Activated CD4-positive, alpha-beta T cell treated with anti-CD3 and anti-CD28 coated beads, Interleukin-2, amount 50 U/mL, for 16 hours (primary cell): ENCODE measurements at regions not wholly inside any gene's neighbourhood (a gene's known extent, or its start where the extent isn't known, plus 50 kb on each side); places are given as distances from the start of the nearest gene placed in this dataset.
"Not testable (repeated sequence)": the region's sequence is repeated elsewhere in the genome, so short reads cannot be mapped to it uniquely, and the experiment has no call there.

ENCODE experiments used
- DNase-seq: peaks from one replicate; pipeline ENCODE4 v3.0.0-alpha.2; 2020

DNA sequence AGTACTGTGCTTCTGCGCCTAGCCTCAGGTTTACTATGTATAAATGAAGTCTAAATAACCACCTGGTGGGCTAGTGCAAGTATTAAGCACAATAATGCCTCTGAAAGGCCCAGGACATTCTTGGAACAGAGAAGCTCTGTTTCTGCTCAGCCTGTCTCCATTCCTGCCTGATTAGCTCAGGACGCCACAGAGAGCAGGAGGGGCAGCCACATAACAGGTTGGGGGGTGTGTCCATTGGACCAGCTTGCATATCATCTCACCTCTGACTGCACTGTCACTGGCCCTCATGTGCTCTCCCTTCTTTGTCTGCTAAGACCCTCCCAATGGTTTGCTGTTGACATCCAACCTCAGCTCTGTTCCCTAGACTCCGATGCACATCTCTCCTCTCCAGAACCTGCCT, 52.8 kb upstream of the IKZF1 start:
- DNase-seq, result no peak

DNA sequence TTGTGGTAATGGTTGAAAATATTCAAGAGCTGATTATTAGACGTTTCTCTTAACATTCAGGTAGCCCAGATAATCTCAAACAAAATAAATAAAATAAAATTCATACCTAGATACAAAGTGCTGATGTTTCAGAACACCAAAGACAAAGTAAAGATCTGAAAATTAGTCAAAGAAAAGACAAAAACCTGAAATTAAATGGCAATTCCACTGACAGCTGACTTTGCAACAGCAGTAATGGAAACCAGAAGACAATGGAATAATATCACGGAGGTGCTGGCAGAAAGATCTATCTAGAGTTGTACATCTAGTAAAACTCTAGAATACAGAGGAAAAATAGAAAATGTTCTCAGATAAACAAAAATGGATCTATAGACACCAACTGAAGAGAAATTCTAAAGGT, 58.0 kb upstream of the IKZF1 start:
- DNase-seq, result no peak

DNA sequence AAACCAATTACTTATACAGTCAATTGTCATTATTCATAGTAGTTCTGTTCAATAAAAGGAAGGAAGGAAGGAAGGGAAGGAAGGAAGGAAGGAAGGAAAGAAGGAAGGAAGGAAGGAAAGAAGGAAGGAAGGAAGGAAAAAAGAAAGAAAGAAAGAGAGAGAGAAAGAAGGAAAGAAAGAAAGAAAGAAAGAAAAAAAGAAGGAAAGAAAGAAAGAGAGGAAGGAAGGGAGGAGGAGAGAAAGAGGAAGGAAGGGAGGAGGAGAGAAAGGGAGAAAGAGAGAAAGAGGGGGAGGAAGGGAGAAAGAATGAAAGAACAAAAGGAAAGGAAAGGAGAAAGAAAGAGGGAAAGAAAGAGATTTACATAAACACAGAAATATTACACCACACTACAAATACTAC, 62.4 kb upstream of the IKZF1 start:
- not testable (repeated sequence) for DNase-seq

DNA sequence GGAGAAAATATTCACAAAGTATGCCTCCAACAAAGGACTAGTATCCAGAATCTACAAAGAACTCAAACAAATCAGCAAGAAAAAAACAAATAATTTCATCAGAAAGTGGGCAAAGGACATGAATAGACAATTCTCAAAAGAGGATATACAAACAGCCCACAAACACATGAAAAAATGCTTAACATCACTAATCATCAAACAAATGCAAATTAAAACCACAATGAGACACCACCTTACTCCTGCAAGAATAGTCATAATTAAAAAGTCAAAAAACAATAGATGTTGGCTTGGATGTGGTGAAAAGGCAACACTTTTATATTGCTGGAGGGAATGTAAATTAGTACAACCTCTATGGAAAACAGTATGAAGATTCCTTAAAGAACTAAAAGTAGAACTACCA, 63.8 kb upstream of the IKZF1 start:
- not testable (repeated sequence) for DNase-seq

DNA sequence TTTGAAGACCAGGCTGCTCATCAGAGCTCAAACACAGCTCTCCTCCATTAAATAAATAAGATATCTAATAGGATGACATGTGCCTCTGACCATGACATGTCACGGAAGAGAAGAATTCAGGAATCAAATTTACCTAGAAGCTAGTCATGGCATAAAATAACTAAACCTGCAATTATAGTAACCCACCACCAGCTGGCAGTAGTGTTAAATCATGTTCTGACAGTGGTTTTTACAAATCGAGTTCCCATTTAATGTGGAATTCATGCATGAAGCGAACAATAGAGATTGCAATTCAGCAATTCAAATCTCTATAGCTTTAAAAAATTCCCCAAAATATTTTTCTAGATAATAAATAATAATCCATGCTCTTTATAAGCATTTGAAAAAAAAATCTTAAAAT, 74.6 kb upstream of the IKZF1 start:
- DNase-seq, result no peak

DNA sequence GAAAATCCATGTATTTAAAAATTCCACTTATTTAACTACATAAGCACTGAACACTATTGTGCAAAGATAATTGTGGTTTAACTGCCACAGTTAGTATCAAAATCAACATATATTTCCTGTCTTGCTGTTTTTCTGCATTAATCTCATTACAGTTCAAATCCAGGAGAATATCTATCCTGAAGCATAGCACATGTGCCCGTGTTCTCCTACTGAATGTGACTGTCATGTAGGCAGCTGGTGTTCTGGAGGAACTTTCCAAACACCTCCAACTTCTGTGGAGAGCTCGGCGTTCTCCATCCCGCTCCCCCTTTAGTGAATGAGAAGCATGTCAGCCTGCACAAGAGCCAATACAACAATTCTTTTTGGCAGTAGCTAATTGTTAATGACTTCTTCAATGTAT, 76.4 kb upstream of the IKZF1 start:
- no peak for DNase-seq

DNA sequence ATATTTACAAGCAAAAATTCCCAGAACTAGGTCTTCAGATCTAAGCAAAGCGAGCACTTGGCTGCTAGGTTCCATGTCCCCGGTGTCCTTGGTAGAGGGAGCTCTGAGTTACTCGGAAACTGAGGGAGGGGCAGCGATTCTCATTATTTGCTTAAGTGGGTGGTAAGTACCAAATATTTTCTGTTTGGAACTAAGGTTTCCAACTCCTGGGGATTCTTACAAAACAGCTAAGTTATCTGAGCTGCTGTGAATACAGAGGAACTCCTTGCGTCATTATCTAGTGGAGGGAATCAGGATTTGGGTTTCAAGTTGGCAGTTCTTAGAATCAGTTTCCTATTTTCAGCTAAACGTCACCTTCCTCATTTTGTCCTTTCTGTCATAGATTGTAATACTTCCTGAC, 76.8 kb upstream of the IKZF1 start:
- peak; percentile 41 for DNase-seq

DNA sequence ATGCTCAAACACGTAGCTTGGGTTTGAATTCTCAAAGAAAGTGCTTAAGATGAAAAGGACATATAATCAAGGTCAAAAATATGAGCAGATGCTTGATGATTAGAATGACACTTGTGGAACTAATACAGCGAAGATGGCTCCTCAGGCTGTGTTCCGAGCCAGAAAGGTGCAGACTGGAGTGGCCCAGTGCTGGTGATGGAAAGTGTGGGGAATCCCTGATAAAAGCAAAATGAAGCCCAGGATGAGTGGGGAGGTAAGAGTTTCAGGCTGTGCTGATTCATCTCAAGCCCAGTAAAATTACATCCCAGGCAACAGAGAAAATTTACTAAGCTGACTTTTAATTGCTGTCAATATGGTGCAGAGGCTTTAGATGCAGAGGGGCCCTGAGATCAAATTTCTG, 77.8 kb upstream of the IKZF1 start:
- peak; percentile 73 for DNase-seq

DNA sequence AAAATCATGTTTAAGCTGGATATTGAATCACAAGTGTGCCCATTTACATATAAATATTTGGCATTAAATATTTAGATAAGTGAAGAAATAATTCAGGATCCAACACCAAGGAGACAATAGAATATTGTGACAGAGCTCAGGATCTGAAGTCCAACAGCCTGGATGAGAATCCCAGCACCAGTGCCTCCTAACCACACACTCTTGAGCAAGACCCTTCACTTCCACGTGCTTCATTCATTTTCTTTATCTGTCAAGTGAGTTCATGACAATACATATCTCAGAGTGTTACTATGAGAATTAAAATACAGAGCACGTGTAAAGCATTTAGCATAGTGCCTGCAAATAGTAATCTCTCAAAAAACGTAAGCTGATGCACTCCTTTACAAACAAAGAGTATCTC, 78.4 kb upstream of the IKZF1 start:
- no peak for DNase-seq

DNA sequence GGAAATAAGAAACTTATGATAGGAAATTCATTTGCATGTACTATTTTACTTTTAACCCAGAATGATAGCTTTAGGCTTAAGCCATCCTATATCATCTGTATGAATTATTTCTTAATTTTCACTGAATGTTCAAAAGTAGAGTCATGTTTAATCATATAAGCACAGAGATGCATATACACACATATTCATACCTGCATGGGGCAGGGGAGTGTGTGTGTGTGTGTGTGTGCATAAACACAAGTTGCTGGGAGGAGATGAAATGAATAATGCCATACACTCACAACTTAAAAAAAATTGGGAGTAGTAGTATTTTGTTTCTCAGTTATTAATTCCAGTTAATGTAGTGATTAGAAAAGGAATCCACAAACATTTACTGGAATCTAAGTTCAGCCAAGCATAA, 83.1 kb upstream of the IKZF1 start:
- no peak for DNase-seq

DNA sequence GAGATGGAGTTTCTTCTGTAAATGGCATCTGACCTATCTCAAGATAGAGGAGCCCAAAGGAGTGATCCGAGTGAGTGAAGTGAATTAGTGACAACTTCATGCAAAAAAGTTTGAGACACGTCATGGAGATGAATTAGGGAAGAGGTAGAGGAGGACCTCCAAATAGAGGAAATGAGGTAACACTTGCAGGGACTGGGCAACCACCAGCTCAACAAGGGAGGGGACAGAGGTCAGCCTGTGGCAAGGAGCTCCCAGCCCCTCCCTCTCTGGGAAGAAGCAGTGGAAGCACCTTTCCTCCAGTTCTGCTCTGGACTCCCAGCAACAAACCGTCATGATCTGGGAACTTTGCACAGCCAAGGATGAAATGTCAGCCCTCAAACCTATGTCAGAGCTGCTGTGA, 83.5 kb upstream of the IKZF1 start:
- no peak for DNase-seq

DNA sequence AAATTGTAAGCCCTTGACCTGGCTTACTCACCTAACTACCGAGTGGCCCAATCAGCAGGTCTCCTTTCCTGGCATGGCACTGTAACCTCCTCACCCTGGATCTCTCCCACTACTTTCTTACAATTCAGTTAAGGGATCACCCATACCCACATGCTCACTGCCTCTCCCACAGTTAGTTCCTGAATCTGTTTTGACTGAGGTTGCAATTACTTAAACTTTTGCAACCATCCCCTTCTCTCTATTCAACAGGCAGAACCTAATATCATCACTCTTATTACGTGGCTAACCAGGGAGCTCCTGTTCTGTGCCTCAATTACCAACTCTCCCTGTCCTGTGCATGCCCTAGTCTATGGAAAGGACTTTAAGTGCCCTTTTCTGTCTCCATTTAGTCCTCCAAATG, 84.2 kb upstream of the IKZF1 start:
- no peak for DNase-seq

DNA sequence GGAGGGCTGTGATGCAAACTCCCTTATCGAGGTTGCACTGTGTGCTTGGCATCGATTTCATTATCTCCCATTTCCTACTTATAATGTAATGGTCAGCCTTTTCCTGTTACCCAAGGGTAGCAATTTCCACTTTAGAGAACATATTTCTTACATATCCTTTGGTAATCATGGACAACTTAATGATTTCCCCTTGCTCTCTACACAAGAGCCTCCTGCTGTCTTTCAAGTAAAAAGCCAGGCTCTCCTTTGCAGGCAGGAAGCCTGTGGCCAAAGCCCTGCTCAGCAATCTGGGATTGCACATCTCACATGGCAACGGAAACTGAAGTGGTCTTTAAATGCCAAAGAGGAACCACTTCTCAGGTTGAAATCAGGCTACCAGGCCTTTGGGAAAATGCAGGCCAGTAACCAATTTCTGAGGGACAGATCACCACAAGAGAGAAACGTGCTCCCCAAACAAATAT, 86.7 kb upstream of the IKZF1 start:
- DNase-seq, result no peak

DNA sequence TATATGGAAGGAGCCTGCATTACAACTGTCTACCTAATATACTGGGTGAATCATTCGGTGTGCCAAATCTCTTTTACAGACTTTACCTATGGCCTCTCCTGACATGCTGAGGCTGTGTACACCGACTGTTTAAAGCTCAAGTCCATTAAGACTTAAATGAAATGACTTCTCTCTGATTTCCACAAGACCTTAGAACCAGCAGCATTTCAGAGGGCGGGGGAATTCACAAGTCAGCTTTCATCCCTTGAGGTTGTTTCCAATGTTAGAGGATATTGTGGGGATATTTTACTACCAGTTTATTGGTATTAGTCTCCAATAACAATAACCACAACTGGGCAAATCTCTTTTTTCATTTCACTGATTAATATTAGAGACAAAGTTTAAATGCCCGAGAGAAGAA, 87.1 kb upstream of the IKZF1 start:
- DNase-seq, result no peak

DNA sequence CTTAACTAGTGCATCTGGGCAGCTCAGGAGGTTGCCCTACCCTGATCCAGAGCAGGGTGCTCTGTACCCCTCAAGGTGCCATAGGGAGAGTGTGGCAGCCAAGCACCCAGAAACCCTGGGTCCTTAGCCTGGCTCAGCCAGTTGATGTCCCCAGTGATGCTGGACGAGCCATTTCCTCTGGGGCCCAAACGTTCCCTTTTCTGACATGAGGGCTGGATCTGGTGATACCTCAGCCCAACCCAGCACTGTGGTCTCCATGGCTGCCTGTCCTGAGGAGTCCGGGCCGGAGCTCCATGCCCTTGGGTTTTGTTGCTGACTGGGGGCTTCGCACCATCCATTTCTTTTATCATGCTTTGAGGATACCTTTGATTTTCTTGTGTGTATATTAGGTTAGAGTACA, 87.9 kb upstream of the IKZF1 start:
- no peak for DNase-seq

DNA sequence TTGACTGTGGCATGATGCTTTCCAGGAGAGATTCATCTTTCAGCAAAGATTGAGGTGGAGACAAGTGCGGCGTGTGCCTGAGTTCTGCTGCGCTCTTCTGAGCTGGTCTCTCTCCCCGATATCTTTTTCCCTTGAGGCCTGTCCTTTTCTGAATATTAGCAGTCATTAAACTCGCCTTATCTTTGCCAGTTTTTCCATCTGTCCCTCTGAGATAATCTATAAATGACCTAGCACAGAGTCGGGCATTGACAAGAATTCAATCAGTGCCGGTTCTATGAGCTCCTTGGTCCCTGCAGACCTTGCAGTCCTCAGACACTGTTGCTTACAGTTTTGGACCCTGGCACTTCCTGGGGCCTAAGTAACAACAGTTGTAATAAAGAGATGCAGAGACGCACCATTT, 89.7 kb upstream of the IKZF1 start:
- DNase-seq, result no peak

DNA sequence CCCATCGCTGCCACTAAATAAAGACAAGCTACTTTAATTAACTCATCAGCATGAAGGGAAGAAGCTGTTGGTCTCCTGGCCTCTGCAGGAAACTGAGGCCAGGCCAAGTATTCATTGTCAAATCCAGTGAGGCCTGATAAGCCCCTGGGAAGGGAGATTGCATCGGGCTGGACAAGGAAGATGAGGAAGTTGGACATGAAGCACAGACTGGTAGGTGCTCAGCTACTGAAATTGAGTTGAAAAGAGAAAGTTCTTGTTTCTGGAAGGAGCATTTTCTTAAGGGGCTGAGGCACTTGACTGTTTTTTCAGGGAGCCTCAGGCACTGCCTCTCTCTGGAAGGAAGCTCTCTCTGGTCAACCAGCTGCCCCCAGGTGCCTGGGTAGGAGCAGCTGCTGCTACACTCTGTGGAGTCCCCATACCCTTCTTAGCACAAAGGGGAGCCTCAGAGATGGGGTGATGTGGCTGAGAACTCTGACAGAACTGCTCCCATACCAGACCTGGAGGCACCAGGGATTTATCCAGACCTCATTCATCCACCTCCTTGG, 90.3 kb upstream of the IKZF1 start:
- no peak for DNase-seq

DNA sequence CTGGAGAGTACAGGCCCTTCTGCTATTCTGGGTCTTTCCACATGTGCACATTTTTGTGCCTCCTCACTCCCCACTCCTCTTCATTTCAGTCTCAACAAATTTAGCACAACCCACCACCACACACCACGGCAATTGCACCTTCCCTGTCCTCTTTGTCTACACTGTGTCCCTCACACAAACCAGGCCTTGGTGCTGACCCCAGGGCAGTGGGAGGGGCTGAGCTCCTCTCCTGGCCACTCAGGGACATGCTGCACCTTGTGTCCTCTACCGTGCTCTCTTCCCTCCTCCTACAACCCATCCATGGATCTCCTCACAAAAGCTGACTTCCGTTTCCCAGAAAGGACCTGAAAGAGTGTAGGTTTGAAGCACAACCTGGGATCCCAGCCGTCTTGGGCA, 90.9 kb upstream of the IKZF1 start:
- DNase-seq, result no peak

DNA sequence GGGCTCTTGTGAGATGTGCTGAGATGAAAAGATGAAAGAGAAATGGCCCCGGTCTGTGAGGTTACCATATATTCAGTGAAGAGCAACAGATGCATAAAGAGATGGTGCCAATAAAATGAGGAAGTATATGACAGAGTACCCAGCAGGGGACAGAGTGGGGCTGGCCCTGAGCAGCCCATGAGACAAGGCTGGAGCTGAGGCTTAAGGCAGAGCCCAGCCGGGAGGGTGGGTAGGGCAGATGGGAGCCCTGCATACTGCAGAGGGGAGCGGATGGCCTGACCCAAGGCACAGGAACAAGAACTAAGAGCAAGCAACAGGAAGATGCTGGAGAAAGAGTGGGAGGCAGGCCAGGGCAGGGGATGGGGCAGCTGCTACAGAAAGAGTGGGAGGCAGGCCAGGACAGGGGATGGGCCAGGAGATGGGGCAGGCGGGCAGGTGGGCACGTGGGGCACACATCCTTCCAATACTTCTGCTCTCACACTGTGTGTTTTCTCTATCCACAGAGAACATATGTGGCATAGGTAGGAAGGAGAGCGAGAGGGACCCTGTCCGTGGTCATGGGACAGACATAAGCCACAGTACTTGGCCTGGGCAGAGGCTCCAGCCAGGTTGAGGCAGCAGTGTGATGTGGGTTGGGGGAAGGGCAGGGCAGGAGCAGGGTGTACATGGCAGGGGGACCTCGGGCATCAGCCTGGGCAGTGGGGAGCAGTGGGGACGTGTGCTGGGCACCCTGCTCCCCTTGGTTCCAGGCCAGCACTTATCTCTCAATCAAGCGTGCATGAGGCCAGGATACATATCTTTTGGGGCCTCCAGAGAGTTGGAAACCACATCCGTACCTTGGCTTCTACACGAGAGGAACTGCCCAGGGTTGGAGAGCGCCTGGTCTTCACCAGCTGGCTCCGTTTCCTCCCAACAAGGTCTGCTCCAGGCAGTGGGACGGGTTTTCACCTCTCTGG, 91.6 kb upstream of the IKZF1 start:
- peak; percentile 63 for DNase-seq

DNA sequence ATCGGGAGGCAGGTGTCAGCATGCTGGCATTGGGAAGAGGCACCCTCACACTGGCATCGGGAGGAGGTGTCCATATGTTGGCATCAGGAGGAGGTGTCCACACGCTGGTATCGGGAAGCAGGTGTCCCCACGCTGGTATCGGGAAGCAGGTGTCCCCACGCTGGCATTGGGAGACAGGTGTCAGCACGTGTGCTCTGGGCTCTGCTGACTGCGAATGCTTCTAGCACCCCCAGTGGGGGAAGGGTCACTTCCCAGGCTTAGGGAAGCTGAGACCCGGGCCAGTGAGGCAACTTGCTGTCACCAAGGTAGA, 92.5 kb upstream of the IKZF1 start:
- no peak for DNase-seq

DNA sequence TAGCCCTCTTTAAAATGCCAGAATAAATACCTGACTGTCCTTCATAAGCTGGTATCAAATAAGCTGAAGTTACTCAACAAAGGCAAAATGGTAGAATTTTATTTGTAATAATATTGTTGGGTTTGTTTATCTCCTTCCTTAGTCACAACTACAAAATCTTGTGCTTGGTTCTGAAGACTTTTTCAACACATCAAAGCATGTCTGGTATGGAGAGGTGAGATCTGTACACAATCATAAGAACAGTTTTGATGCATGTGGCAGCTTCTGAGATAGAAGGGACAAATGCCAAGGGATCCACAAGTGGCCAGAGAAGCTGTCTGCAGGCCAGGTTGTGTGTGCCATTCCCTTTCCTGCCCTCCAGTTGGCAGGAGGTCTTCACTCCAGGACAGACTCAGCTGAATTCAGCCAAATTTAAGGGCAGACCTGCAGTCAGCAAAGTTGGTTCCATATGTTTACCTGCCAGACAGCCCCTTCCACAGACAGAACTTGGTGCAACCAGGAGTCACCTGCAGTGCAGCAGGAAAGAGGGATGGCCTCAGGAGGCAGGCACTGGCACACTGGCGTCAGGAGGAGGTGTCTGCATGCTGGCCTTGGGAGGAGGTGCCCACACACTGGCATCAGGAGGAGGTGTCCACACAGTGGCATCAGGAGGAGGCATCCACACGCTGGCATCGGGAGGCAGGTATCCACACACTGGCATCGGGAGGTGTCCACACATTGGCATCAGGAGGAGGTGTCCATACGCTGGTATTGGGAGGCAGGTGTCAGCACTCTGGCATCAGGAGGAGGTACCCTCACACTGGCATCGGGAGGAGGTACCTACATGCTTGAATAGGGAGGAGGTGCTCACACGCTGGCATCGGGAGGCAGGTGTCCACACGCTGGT, 93.1 kb upstream of the IKZF1 start:
- DNase-seq, result no peak

DNA sequence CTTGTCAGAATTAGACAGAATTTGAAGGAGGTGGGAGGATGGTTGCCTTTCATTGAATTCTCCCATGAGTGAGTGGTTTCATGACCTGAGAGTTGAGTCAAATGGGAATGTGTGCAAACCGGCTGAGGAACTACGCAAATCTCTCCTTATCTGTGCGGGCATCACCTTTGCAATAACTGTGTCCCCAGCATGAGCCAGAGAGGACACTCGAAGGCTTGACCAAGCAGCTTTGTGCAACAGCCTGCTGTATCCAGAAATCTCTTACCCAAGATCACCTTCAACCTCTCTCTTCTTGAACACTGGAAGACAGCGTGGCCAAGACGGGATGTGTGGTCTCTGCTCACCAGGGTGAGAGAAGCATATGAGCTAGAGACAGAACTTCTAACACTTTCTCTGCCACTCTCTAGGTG, 93.8 kb upstream of the IKZF1 start:
- peak; percentile 84 for DNase-seq

DNA sequence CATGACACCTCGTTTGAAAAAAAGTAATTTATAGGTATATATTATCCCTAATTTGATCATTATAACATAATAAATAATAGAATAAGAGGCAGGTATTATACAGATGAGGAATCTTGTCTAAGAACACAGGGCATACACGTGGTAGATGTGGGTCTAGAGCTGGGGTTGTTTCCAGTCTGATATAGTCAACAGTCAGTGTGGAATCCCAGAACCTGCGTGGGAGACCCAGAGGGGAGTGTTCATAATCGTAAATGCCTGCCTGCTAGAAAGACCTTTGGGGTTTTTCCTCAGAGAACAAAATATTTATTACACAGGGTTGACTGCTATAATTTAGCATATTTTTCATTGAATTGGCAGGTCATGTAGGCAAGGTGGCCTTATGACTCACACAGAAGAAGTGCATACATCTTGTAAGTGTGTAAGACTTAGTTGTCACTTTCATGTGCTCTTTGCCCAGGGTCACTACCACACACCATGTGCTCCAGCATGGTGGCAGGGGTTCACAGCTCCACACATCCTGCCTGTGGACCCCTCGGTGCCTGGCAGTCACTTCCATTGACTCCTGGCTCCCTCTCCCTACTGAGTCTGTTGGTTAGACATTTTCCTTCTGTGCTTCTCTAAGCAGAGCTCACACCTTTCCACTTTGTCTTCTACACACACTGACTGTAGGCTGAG, 94.9 kb upstream of the IKZF1 start:
- DNase-seq, result peak; percentile 54
